SKM-1 treated with dmso at 0.1 percent for 144 hours (cell line): ENCODE measurements at regions not wholly inside any gene's neighbourhood (a gene's known extent, or its start where the extent isn't known, plus 50 kb on each side); places are given as distances from the start of the nearest gene placed in this dataset.
"Not testable (repeated sequence)": the region's sequence is repeated elsewhere in the genome, so short reads cannot be mapped to it uniquely, and the experiment has no call there.

Experiments used
- DNase-seq: peaks from one replicate; lab custom pipeline; 2025; ENCODE audit not compliant: unreplicated experiment; lab: John Stamatoyannopoulos, UW

GRCh38 chr17:71725811-71726210, 395.0 kb upstream of the SOX9 start:
- DNase-seq = no peak

DNA sequence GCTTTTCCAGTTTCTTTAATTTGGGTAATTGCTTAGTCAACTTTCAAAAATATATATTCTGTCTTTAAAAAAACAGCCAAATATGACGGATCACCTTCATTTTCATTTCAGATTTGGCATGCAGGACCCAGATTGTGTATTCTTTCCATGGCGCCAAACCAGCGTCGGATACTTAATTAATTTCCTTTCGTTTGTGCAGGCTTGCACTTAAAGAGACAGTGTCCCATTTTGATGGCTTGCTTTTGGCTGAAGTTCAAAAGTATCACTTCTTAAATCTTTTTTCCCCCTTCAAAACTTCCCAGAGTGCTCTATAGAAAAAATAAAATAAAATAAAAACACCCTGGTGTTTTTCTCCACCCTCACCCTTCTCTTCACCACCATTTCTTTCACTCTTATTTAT, 394.5 kb upstream of the SOX9 start:
- no peak for DNase-seq

- DNase-seq = no peak
Measured at GRCh38 chr17:71727292-71727691, 393.5 kb upstream of the SOX9 start.

GRCh38 chr17:71727723-71728122, 393.1 kb upstream of the SOX9 start:
- DNase-seq = no peak

DNA sequence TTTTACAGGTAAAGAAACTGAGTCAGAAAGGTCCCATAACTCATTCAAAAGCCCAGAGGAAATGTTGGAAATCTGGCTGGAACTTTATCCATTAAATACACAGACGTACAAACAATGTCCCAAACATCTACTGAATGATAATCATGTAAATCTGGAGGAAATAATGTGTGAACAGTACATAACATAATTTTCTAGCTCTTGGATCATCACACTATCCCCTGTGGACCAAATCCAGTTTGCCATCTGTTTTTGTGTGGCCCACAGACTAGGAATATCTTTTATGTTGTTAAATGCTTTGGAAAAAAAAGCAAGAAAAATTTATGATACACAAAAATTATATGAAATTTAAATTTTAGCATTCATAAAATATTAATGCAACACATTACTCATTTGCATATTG, 389.9 kb upstream of the SOX9 start:
- no peak for DNase-seq

DNA sequence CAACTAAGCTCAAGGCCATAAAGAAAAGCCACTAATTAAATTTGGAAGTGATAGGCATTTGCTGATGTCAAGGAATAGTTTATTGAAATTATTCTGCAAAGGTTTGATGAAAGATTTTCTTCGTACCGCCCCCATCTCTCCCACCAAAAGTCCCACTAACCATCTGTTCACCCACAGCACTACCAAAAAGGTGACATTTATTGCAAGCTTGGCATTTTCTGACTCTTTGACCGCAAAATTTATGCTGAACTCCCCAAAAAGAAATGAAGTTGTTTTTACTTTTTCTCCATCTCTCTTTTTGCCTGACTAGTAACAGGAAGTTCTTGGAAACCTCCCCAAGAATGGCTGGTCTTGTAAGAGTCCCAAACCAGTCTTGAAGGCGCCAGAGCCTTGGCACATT, 384.9 kb upstream of the SOX9 start:
- no peak for DNase-seq

DNA sequence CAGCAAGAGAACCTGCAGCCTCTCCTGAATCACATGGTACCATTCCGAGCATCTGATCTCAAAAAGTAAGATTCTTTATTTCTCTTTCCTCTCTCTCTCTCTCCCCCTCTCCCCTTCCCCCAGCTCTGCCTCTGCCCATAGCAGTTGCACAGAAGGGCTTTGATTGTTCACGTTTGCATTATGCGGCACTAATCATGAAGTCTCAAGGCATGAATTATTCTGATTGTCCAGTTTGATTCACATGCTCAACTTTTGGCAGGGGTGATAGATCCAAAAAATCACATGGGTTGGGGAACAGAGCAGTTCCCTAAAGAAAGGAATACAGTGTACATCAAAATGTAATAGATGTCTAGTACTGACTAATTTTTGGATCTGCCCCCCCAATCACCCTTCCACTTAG, 380.0 kb upstream of the SOX9 start:
- DNase-seq = no peak

DNA sequence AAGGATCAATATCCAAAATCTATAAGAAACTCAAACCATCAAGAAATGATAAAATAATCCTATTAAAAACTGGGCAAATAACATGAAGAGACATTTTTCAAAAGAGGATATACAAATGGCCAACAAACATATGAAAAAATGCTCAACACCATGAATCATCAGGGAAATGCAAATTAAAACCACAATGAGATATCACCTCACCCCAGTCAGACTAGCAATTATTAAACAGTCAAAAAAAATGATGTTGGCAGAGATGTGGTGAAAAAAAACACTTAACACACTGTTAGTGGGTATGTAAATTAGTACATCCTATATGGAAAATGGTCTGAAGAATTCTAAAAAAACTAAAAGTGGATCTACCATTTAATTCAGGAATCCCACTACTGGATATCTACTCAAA, 379.0 kb upstream of the SOX9 start:
- DNase-seq = no peak

DNA sequence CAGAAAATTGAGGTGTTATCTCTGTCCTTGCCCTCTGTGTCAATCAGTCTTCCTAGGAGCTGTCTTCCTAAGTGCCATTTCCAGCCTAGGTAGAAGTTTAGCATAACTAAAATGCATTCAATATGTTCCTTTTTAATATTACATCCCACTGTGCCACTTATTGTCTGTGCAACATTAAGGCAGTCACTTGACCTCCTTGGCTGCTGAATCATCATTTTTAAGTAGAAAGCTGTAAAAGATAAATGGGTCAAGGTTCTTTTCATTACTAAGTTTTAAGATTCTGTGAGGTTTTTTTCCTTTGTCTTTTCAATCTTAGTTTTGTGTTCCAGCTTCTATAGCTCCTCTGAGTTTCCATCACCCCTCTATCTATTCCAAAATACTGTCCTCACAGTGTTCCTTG, 371.9 kb upstream of the SOX9 start:
- no peak for DNase-seq

DNA sequence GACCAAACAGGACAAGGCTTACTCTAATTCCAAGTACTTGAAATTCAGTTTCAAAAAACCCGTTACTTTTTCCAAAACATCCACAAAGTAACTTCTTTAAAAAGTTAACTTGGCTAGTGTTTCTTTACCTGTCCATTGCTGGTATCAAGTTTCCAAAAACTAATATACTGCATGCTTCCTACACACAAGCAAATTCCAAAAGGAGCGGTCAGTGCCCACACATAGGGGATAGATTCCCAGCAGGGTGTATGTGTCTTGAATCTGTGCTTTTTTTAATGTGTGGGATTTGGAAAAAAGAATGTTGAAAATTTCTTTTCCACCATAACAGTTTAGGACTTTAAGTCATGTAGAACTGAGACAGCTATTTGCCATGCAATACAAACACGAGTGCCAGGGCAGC, 367.8 kb upstream of the SOX9 start:
- no peak for DNase-seq

DNA sequence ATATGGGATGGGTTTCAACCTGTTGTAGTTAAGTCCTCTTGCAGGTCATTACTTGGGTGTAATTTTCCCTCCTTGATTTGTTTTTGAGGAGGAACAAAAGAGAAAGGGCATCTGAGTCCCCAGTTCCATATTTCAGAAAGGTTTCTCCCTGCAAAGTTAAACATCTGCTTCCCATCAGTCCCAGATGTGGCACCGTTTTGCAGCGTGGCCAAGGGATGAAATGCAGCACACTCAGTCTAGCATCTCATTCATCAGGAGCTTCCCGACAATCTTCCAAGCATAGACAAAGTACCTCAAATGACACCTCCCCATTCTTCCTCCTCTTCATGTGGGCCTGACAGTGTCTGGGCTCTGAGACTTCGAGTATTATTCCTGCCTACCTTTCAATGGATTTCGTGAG, 363.7 kb upstream of the SOX9 start:
- no peak for DNase-seq

- DNase-seq = no peak
Measured at GRCh38 chr17:71757956-71758355, 362.9 kb upstream of the SOX9 start.

- DNase-seq = no peak
Measured at GRCh38 chr17:71759422-71760060, 361.3 kb upstream of the SOX9 start.

- no peak for DNase-seq
Measured at GRCh38 chr17:71760062-71760720, 360.6 kb upstream of the SOX9 start.

- no peak for DNase-seq
Measured at GRCh38 chr17:71762526-71762925, 358.3 kb upstream of the SOX9 start.

GRCh38 chr17:71764505-71764904, 356.3 kb upstream of the SOX9 start:
- no peak for DNase-seq

DNA sequence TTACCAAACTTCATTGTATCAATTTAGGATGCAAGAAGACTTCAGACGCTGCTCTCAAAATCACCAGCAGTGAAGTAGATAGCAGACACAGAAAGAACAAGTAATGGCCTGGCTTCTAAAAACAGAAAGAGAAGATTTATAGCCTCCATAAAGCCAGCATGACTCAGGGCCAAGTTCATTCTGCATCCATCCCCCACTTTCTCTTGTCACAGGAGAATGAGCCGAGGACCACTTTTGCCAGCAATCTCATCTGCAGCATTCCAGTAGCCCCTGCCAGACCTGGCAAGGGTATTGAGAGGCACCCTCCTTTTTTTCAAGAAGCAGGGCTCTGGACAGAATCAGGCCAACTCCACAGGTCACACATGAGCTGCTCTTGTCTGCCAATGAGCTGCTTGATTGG, 355.4 kb upstream of the SOX9 start:
- DNase-seq = no peak

- DNase-seq = no peak
Measured at GRCh38 chr17:71769850-71770249, 351.0 kb upstream of the SOX9 start.

GRCh38 chr17:71777048-71777640, 343.7 kb upstream of the SOX9 start:
- DNase-seq = no peak

DNA sequence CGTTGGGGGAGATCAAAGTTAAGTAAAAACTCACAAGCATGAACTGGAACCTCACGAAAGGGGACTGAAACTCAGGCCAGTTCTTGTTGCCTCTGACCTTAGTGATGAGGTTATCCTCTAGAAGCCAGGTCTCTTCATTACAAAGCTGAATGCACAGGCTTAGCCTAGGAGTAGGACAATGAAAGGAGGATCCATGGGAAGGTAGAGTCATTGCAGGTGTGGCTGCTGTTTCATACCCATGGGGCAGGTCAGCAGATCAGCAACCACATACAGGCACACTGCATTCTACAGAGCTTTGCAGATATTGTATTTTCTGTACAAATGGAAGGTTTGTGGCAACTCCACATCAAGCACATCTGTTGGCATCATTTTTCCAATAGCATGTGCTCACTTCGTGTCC, 341.3 kb upstream of the SOX9 start:
- DNase-seq = no peak

GRCh38 chr17:71780596-71780995, 340.2 kb upstream of the SOX9 start:
- DNase-seq = no peak

DNA sequence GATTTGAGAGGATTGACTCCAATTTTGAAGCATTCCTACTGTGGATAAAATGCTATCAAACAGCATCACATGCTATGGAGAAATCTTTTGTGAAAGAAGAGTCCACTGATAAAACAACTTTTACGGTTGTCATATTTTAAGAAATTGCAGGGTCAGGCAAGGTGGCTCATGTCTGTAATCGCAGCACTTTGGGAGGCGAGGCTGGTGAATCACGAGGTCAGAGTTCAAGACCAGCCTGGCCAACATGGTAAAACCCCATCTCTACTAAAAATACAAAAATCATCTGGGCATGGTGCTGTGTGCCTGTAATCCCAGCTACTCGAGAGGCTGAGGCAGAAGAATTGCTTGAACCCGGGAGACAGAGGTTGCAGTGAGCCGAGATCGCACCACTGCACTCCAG, 338.8 kb upstream of the SOX9 start:
- DNase-seq = not testable (repeated sequence)

GRCh38 chr17:71790791-71791190, 330.0 kb upstream of the SOX9 start:
- no peak for DNase-seq
